GM19043 (cell line): ENCODE measurements at regions not wholly inside any gene's neighbourhood (a gene's known extent, or its start where the extent isn't known, plus 50 kb on each side); places are given as distances from the start of the nearest gene placed in this dataset.
"Not testable (repeated sequence)": the region's sequence is repeated elsewhere in the genome, so short reads cannot be mapped to it uniquely, and the experiment has no call there.

ENCODE experiments used
- ATAC-seq: cut with Tn5 transposase; IDR thresholded peaks from one replicate; pipeline ENCODE4 v1.9.1; 2021; ENCODE audit warnings: low read depth; ENCODE audit not compliant: unreplicated experiment

DNA sequence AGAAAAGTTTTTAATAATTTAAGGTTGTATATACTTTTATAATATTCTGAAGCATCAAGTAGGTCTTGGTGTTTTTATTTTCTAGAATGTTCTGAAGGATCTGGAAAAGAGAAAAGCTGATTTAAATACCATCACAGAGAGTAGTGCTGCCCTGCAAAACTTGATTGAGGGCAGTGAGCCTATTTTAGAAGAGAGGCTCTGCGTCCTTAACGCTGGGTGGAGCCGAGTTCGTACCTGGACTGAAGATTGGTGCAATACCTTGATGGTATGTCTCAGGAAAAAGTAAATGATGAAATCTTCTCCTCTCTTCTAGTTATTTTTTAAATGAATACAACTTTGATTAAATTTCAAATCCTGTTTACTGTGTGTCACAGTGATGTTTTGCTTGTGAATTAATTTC lies 225.7 kb downstream of the UTRN start:
- no peak for ATAC-seq

DNA sequence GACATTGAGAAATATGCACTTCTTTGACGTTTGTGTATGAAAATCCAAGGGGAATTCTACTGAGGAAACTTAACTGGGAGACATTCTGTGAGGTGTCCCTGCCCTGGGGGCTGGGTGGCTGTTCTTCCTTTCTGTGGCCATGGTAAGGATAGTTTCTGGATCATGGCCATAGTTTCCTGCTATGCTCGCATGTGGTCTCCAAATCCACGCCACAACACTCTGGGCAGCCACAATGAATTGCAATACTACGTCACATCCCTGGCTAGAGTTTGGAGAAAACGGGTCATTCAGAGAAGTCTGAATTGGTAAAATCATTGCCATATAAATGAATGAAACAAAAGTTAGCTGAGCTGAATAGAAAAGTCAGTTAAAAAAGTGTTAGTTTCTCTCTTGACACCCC lies 230.6 kb downstream of the UTRN start:
- ATAC-seq, result no peak

DNA sequence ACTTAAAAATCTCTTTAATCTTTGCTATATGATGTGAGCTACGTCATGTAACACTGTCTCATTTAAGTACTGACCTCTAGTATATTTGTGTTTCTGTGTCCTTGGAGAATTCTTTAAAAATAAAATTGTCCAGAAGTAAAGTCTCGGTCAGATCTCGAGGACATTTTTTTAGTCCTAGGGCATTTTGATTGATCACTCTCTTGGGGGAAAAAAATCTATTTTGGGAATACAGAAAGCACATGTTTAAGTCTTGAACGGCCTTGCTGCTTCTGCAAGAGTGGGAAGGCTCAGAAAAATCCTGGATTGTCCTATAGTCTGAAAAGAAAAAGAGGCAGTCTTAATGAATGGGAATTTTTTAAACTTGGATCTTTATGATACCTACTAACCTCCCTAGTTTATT lies 234.3 kb downstream of the UTRN start:
- ATAC-seq, result no peak

DNA sequence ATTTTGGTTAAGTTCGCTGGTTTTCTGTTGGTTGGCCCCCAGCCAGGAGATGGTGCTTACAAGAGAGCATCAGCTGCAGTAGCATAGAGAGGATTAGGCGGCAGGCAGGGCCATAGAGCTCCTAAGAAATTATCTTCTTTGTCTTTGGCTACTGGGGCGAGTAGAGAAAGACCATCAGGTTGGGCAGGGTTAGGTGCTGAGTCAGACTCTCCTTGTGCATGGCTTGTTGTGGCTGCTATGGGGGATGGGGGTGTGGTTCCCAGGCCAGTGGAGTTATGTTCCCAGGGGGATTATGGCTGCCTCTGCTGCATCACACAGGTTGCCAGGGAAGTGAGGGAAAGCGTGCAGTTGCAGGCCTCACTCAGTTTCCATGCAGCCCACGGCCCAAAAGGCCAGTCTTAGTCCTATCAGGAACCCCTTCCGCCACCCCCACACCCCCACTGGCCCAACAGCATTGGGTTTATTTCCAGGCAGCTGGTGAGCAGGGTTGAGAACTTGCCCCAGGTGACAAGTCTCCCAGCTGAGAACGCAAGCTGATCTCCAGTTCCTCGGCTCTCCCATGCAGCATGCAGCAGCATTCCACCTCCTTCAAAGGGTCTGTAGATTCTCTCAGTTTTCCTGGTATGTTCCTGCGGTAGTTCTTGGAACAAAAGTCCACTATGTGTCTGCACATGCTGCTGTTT lies 243.7 kb downstream of the UTRN start:
- no peak for ATAC-seq

DNA sequence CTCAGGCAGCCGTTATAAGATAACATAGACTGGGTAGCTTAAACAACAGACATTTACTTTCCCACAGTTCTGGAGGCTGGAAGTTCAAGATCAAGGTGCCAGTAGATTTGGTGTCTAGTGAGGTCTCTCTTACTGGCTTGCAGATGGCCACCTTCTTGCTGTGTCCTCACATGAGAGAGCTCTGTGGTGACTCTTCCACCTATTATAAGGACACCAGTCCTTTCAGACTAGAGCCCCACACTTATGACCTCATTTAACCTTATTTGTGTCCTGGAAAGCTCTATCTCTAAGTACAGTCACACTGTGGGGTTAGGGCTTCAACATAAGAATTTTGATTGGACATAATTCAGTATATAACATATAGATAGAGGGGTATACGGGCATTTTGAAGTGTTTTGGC lies 245.0 kb downstream of the UTRN start:
- no peak for ATAC-seq

DNA sequence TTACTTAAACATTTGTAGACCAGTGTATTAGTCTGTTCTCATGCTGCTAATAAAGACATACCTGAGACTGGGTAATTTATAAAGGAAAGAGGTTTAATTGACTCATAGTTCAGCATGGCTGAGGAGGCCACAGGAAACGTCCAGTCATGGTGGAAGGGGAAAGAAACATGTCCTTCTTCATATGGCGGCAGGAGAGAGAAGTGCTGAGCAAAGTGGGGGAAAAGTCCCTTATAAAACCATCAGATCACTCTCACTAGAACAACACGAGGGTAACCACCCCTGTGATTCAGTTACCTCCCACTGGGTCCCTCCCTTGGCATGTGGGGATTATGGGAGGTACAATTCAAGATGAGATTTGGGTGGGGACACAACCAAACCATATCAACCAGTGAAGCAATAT lies 247.1 kb downstream of the UTRN start:
- ATAC-seq, result not testable (repeated sequence)

DNA sequence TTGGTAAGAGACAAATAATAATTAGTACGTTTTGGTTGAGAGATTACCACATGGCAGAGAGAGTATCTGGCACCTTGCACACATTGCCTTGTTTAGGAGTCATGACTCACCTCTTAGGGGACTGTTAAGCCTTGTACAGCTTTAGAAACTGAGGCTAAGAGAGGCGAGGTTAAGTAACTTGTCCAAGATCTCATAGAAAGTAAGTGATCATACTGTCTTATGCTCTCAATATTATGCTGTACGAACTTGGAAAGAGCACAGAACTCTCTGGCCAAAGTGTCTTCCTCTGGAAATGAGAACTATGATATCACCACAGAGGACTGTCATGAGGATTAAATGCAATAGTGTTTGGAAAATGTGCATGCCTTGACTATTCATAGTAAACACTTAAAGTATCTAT lies 249.0 kb downstream of the UTRN start:
- ATAC-seq, result no peak

DNA sequence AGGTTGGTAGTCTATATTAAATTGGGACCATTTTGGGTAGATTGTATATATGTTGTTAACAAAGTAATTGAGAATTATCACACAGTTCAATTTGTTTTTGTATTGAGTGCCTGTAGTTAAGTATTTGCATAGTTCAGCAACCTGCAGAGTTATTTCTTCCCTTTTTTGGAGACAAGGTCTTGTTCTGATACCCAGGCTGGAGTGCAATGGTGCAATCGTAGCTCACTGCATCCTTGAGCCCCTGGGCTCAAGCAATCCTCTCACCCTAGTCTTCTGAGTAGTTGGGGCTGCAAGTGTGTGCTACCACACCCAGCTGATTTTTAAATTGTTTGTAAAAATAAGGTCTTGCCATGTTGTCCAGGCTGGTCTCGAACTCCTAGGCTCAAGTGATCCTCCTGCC lies 250.5 kb downstream of the UTRN start:
- no peak for ATAC-seq

DNA sequence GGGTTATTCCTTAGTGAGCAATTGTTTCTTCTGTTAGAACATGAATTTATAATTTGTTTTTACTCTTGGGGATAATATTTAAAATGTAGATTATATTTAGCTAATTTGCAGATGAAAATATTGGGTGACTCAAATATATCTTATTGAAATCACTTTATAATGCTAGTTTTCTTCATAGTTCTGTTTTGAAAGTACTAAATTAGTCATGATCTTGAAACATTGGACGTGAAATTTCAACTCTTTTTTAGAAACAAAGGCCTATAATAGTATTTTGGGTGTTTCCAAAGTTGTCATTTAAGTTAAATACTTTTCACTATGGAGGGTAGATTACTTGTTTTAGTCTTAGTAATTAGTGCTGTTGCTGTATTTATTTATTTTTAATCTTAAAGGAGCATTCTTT lies 250.9 kb downstream of the UTRN start:
- ATAC-seq, result no peak

DNA sequence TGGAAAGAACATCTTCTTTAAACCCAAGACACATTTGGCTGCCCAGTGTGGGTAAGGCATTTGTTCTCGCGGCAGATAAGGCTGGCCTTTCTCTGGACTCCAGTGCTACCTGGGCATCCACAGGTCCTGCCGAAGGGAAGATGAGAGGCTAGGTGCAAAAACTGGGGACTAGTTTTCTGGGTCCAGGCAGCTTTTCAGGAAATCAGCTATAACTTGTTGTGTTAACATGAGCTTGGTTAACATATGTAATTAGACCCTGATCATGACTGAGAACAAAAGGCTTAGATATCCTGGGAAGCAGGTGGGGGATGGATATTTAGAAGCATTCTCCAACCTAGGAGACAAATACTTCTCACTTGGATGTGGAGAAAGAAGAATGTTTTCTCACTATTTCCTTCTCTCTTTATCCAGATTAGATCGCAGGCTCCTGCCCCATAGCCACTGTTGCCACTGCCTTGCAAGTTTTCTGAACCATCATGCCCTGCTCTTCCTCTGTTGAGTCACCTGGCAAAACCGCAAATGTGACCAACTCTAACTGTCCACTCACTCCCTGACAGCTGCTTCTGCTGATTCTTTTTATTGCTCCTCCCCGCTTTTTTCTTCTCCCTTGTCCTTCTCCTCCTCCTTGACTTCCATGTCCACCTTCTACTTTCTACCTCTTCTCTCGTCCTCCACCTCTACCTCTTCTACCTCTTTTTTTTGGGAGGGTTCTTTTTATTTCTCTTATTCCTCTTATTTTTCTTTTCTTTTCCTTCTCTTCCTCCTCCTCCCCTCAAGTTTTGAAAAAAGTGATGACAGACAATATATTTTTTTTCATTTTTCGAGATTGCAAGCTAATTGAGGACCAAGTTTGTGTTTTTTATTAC lies 258.1 kb downstream of the UTRN start:
- ATAC-seq, result no peak

DNA sequence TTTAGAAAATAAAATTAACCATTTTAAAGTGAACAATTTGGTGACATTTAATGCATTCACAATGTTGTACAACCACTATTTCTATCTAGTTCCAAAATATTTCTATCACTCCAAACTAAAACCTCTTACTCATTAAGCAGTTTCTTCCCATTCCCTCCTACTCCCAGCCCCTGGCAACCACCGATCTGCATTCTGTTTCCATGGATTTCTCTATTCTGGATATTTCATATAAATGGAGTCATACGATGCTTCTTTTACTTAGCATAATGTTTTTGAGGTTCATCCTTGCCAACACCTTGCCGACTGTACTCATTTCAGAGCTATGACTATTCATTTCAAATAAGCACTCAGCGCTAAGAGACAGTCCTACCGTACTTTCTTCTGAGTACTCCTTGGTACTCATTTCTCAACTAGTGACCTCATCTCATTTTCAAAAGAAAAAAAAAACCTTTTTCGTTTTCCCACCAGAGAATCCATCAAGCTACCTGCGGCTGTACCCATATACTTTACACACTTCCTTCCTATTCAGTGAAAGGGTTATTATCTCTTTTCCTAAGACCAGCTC lies 259.2 kb downstream of the UTRN start:
- ATAC-seq, result no peak

DNA sequence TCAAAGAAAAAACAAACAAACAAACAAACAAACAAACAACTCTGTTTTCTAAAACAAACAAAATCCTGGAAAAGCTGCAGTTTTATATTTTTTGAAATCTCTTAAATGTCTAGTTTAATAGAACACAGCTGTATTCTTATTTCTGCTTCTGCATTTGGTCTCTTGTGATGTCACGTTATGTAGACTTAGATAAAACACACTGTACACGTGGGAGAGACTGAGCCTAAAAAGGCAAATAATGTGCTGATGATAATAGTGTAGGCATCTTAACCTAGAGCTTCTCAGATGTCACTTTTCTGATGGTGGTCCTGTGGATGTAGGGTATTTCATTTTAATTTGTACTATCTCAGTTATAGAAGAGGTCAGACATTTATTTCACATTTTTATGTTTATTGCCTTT lies 261.7 kb downstream of the UTRN start:
- no peak for ATAC-seq

DNA sequence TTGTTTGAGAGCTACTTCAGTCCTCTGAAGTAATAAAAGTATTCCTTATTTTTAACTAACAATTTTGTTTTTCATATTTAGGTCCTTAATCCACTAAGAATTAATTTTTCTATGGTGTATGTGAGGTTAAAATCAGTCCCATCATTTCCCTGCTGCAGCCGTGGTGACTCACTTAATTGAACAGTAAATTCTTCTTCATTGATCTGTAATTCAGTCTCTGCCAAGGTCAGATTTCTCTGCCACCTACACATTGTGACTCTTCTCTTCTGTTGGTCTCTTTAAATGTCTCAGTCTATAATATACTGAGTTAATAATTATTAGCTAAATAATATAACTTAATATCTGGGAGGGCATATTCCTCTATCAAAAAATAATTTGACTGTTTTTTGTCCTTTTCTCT lies 262.3 kb downstream of the UTRN start:
- ATAC-seq, result no peak

DNA sequence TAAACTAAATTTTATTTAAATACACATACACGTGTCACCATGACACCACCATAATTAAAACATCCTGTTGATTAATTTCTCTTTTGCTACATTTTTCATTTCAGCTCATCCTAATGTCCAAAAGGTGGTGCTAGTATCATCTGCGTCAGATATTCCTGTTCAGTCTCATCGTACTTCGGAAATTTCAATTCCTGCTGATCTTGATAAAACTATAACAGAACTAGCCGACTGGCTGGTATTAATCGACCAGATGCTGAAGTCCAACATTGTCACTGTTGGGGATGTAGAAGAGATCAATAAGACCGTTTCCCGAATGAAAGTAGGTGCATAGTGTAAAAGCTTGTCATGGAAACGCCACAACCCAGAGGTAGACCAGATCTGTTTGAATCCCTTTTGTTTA lies 263.4 kb downstream of the UTRN start:
- no peak for ATAC-seq

DNA sequence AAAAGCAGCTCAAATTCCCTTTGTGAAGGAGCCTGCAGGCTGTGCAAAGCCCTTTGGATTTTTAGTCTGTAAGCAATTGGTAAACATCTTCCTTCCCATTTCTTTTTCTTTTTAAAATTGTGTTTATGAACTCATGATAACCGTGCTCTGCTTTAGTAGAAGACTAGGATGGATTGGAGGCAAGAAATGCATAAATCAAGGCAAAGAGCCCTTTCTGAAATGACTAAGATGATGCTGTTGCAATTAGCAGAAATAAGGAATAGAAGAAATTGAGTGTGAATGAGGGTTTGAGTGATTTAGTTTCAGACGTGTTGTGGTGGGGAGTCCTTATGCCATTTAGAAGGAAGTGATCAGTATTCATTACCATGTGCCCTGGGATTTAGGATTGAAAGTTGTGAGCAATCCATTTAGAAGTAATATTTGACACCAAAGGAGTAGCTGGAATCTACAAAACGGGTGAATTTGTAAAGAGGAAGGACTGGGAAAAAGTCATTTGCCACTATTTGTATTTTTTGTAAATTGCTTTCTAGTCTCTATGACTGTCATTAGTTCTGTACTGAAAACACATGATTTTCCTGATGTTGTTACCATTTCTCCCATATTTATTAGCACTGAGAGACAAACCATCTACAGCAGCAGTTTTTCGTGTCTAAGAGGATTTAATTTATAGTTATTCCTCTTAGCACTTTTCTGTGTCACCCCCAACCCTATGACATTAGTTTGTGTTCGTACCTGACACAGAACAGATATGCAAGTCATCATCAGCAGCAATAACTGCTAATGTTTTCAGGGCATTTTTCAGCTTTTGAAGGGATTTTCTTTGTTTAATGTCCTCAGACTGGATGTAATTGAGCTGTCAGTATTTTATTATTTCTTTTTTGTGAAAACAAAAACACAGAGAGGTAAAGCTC lies 265.0 kb downstream of the UTRN start:
- no peak for ATAC-seq

DNA sequence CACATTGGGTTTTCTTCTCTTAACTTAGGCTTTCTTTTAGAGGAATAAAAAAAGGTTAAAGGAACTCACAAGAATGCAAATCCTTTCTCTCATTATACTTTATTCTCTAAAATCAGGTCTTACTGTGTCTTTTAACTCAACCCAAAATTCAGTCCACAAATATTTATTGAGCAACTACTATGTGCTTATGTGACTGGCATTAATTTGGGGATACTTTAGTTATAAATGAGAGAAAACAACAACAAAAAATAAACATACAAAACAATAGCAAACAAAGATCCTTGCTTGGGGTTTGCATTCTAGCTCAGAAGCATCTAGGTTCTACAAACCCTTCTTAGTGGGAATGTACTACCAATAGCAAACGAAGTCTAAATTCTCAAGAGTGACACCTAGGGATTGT lies 266.2 kb downstream of the UTRN start:
- ATAC-seq, result no peak

DNA sequence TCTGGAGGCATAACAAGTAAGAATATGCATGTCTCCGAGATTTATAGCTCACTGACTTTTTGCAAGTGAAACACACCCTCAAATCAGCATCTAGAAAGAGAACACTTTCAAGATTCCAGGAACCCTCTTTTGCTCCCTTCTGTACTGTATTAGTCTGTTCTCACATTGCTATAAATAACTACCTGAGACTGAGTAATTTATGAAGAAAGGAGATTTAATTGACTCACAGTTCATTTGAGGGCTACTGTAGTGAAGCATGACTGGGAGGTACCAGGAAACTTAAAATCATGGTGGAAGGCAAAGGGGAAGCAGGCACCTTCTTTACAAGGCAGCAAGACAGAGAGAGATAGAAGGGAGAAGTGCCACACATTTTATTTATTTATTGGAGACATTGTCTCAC lies 269.9 kb downstream of the UTRN start:
- ATAC-seq, result no peak

DNA sequence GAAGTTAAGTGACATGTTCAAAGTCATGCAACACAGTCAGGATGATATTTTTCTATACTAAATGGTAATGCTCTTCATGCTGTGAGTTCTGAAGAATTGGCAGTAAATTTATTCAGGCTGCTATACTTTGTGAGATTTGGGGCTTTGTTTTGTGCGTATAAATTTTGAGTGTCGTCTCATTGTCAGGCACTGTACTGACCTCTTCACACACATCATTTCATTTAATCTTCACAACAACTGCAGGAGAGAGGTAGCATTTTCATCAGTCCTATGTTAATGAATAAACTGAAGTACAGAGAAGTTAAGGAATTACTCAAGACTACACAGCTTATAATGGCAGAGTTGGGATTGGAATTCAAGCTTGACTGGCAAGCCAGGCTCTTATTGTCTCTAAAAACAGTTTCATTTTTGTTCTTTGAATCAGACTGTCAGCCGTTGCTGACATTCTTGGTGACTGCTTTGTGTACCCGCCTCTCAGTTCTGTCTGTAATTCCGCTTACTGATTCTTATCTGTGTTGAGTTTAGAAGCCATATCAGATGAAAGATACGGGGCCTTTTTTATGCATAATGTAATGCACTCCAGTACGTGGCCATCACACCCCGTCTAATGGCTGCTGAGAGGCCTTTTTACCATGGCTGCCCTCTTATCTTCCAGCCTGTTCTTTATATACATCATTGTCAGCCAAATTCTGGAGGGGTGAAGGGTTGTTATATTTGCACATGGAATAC lies 274.9 kb downstream of the UTRN start:
- no peak for ATAC-seq

DNA sequence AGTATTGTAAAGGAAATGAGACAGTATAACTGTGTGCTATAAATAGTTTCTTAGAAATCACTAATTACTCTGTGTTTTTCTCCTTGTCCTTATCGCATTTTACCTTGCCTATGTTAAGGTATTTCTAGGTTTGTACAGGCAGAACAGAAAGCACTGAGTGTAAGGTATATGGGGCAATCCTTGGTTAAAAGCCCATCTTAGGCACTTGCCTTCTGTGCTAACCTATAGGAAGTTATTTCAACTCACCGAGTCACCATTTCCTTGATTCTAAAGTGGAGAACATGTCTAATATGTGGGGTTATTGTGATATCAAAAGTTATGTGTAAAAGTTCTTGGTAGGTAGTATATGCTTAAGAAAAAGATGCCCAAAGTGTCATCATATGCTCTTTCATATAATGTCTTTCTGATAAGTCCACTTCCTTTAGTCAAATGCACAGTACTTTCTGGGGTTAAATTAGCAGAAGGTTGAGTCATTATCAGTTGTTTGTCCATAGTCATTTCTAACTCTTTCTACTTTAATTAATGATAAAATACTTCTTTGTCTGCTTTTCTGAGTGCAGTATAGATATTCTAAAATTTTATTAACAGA lies 276.4 kb downstream of the UTRN start:
- no peak for ATAC-seq

DNA sequence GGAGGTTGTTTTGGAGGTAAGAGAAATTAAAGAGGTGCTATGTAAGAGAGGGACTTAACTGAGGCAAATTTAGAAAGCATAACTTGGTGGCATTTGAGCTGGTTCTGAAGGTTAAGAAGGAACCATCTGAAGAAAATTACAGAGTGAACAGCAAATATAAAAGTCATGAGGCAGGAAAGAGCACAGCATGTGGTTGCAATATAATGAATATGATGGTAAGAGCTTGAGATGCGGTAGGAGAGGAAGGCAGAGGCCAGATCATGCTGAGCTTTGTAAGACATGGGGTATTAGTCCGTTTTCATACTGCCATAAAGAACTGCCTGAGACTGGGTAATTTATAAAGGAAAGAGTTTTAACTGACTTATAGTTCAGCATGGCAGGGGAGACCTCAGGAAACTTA lies 279.1 kb downstream of the UTRN start:
- no peak for ATAC-seq
